GM18499 (cell line): ENCODE measurements at regions not wholly inside any gene's neighbourhood (a gene's known extent, or its start where the extent isn't known, plus 50 kb on each side); places are given as distances from the start of the nearest gene placed in this dataset.
"Not testable (repeated sequence)": the region's sequence is repeated elsewhere in the genome, so short reads cannot be mapped to it uniquely, and the experiment has no call there.

Source experiments
- ATAC-seq: cut with Tn5 transposase; IDR thresholded peaks from one replicate; pipeline ENCODE4 v1.9.1; 2021; ENCODE audit warnings: moderate number of reproducible peaks; ENCODE audit not compliant: insufficient read depth, unreplicated experiment

- ATAC-seq = no peak
Measured at GRCh38 chr15:69862540-69862939, 235.2 kb downstream of the TLE3 start.

- ATAC-seq = no peak
Measured at GRCh38 chr15:69863446-69863845, 234.3 kb downstream of the TLE3 start.

GRCh38 chr15:69865369-69865768 lies 232.3 kb downstream of the TLE3 start:
- no peak for ATAC-seq

GRCh38 chr15:69868756-69869155 lies 229.0 kb downstream of the TLE3 start:
- no peak for ATAC-seq

GRCh38 chr15:69869291-69869690 lies 228.4 kb downstream of the TLE3 start:
- no peak for ATAC-seq

- ATAC-seq = no peak
Measured at GRCh38 chr15:69869881-69870505, 227.7 kb downstream of the TLE3 start.

GRCh38 chr15:69871511-69872134 lies 226.1 kb downstream of the TLE3 start:
- no peak for ATAC-seq

- ATAC-seq = no peak
Measured at GRCh38 chr15:69873807-69874206, 223.9 kb downstream of the TLE3 start.

- ATAC-seq = no peak
Measured at GRCh38 chr15:69874321-69874720, 223.4 kb downstream of the TLE3 start.

GRCh38 chr15:69876064-69876940 lies 221.4 kb downstream of the TLE3 start:
- ATAC-seq = no peak

GRCh38 chr15:69879963-69880362 lies 217.8 kb downstream of the TLE3 start:
- ATAC-seq = not testable (repeated sequence)

GRCh38 chr15:69880571-69881301 lies 217.0 kb downstream of the TLE3 start:
- no peak for ATAC-seq

GRCh38 chr15:69881302-69881670 lies 216.4 kb downstream of the TLE3 start:
- ATAC-seq = no peak

GRCh38 chr15:69881766-69882165 lies 216.0 kb downstream of the TLE3 start:
- ATAC-seq = no peak

GRCh38 chr15:69883306-69883705 lies 214.4 kb downstream of the TLE3 start:
- ATAC-seq = no peak

GRCh38 chr15:69885173-69885955 lies 212.4 kb downstream of the TLE3 start:
- ATAC-seq = no peak

- no peak for ATAC-seq
Measured at GRCh38 chr15:69887009-69887408, 210.7 kb downstream of the TLE3 start.

GRCh38 chr15:69887553-69887952 lies 210.2 kb downstream of the TLE3 start:
- no peak for ATAC-seq

GRCh38 chr15:69888406-69888805 lies 209.3 kb downstream of the TLE3 start:
- no peak for ATAC-seq

- ATAC-seq = no peak
Measured at GRCh38 chr15:69891070-69891536, 206.6 kb downstream of the TLE3 start.
